Glutamatergic neuron (in vitro differentiated cells): ENCODE measurements at regions not wholly inside any gene's neighbourhood (a gene's known extent, or its start where the extent isn't known, plus 50 kb on each side); places are given as distances from the start of the nearest gene placed in this dataset.

Source experiments
- DNase-seq: peaks from one replicate; pipeline ENCODE4 v3.0.0; 2022
- H3K27ac Mint-ChIP-seq: one replicate; pipeline ENCODE4 v1.8.0; 2020; ENCODE audit warnings: mild to moderate bottlenecking, mixed read lengths, inconsistent platforms; ENCODE audit not compliant: unreplicated experiment
- H3K27me3 Mint-ChIP-seq: one replicate; pipeline ENCODE4 v1.8.0; 2020; ENCODE audit warnings: mild to moderate bottlenecking, moderate library complexity, mixed read lengths, inconsistent platforms; ENCODE audit not compliant: unreplicated experiment
- H3K36me3 Mint-ChIP-seq: one replicate; pipeline ENCODE4 v1.8.0; 2020; ENCODE audit warnings: mild to moderate bottlenecking, mixed read lengths, inconsistent platforms; ENCODE audit not compliant: unreplicated experiment
- H3K4me1 Mint-ChIP-seq: one replicate; pipeline ENCODE4 v1.8.0; 2020; ENCODE audit warnings: mild to moderate bottlenecking, low read depth, mixed read lengths, inconsistent platforms; ENCODE audit not compliant: unreplicated experiment
- H3K4me3 Mint-ChIP-seq: one replicate; pipeline ENCODE4 v1.8.0; 2020; ENCODE audit warnings: mild to moderate bottlenecking, mixed read lengths, inconsistent platforms; ENCODE audit not compliant: unreplicated experiment
- H3K9me3 Mint-ChIP-seq: one replicate; pipeline ENCODE4 v1.8.0; 2020; ENCODE audit warnings: mild to moderate bottlenecking, moderate library complexity, mixed read lengths, inconsistent platforms; ENCODE audit not compliant: unreplicated experiment
- CTCF ChIP-seq: fragments of 200-600 bp; sonication (generic); IDR thresholded peaks from one replicate; pipeline ENCODE4 v1.5.0; 2021; ENCODE audit not compliant: partially characterized antibody, unreplicated experiment

- no peak for TF ChIP-seq CTCF
- DNase-seq = no peak
- Mint-ChIP-seq H3K4me3 (no peak overlapping the region), H3K36me3 (no peaks in the 10 kb centered on the region), H3K4me1 (peaks cover 49% of the 10 kb centered on the region), H3K27ac (no peak overlapping the region), H3K9me3 (peaks cover 12% of the 10 kb centered on the region), H3K27me3 (peaks cover 15% of the 10 kb centered on the region)
Observed at GRCh38 chr5:54835647-54836046, 149.7 kb downstream of the ESM1 start.

GRCh38 chr5:54834121-54834842, 151.1 kb downstream of the ESM1 start:
- Mint-ChIP-seq H3K27me3 (peaks cover 14% of the 10 kb centered on the region), H3K27ac (peak overlapping the region; percentile 62), H3K36me3 (no peaks in the 10 kb centered on the region), H3K4me3 (no peak overlapping the region), H3K4me1 (peaks cover 48% of the 10 kb centered on the region), H3K9me3 (peaks cover 12% of the 10 kb centered on the region)
- DNase-seq = no peak
- no peak for TF ChIP-seq CTCF

- no peak for TF ChIP-seq CTCF
- peak; percentile 25 for DNase-seq
- no peaks in the 10 kb centered on the region for H3K36me3 Mint-ChIP-seq
- peaks cover 10% of the 10 kb centered on the region for H3K9me3 Mint-ChIP-seq
- peak overlapping the region; percentile 87 for H3K27ac Mint-ChIP-seq
- H3K27me3 Mint-ChIP-seq = peaks cover 11% of the 10 kb centered on the region
- peaks cover 47% of the 10 kb centered on the region for H3K4me1 Mint-ChIP-seq
- H3K4me3 Mint-ChIP-seq = peak overlapping the region; percentile 32
Observed at GRCh38 chr5:54833590-54833989, 151.8 kb downstream of the ESM1 start.

- no peaks in the 10 kb centered on the region for H3K36me3 Mint-ChIP-seq
- no peak for TF ChIP-seq CTCF
- H3K4me1 Mint-ChIP-seq = peaks cover 40% of the 10 kb centered on the region
- peaks cover 9% of the 10 kb centered on the region for H3K27me3 Mint-ChIP-seq
- H3K9me3 Mint-ChIP-seq = peaks cover 2% of the 10 kb centered on the region
- DNase-seq = peak; percentile 24
- peak overlapping the region; percentile 27 for H3K4me3 Mint-ChIP-seq
- peak overlapping the region; percentile 87 for H3K27ac Mint-ChIP-seq
Observed at GRCh38 chr5:54832858-54833257, 152.5 kb downstream of the ESM1 start.

- Mint-ChIP-seq H3K36me3 (no peaks in the 10 kb centered on the region), H3K4me1 (peaks cover 38% of the 10 kb centered on the region), H3K9me3 (peaks cover 2% of the 10 kb centered on the region), H3K4me3 (no peak overlapping the region), H3K27me3 (peaks cover 9% of the 10 kb centered on the region), H3K27ac (no peak overlapping the region)
- no peak for DNase-seq
- TF ChIP-seq CTCF = no peak
Observed at GRCh38 chr5:54832045-54832444, 153.3 kb downstream of the ESM1 start.
